GM21390 (cell line): ENCODE measurements at regions not wholly inside any gene's neighbourhood (a gene's known extent, or its start where the extent isn't known, plus 50 kb on each side); places are given as distances from the start of the nearest gene placed in this dataset.

Experiments used
- ATAC-seq: cut with Tn5 transposase; IDR thresholded peaks from one replicate; pipeline ENCODE4 v1.9.1; 2021; ENCODE audit not compliant: unreplicated experiment

- ATAC-seq = no peak
Measured at GRCh38 chr10:45180946-45181875, 134.2 kb downstream of the OR13A1 start.

- no peak for ATAC-seq
Measured at GRCh38 chr10:45183174-45183573, 132.2 kb downstream of the OR13A1 start.

GRCh38 chr10:45197816-45198485 is 117.5 kb downstream of the OR13A1 start:
- no peak for ATAC-seq

- ATAC-seq = no peak
Measured at GRCh38 chr10:45198486-45199204, 116.8 kb downstream of the OR13A1 start.

GRCh38 chr10:45199205-45199740 is 116.1 kb downstream of the OR13A1 start:
- ATAC-seq = no peak

- ATAC-seq = no peak
Measured at GRCh38 chr10:45201271-45201670, 114.1 kb downstream of the OR13A1 start.

GRCh38 chr10:45202242-45202641 is 113.2 kb downstream of the OR13A1 start:
- ATAC-seq = no peak

- ATAC-seq = no peak
Measured at GRCh38 chr10:45204954-45205775, 110.2 kb downstream of the OR13A1 start.

GRCh38 chr10:45209888-45210287 is 105.5 kb downstream of the OR13A1 start:
- no peak for ATAC-seq

GRCh38 chr10:45211576-45211975 is 103.8 kb downstream of the OR13A1 start:
- ATAC-seq = no peak

- no peak for ATAC-seq
Measured at GRCh38 chr10:45219416-45219815, 96.0 kb downstream of the OR13A1 start.

GRCh38 chr10:45220931-45221330 is 94.5 kb downstream of the OR13A1 start:
- ATAC-seq = no peak

GRCh38 chr10:45224219-45224841 is 91.1 kb downstream of the OR13A1 start:
- no peak for ATAC-seq

- no peak for ATAC-seq
Measured at GRCh38 chr10:45227042-45227441, 88.4 kb downstream of the OR13A1 start.

- ATAC-seq = no peak
Measured at GRCh38 chr10:45227456-45227855, 88.0 kb downstream of the OR13A1 start.

- no peak for ATAC-seq
Measured at GRCh38 chr10:45229823-45230222, 85.6 kb downstream of the OR13A1 start.

- peak; percentile 63 for ATAC-seq
Measured at GRCh38 chr10:45235260-45235769, 80.1 kb downstream of the OR13A1 start.

GRCh38 chr10:45235798-45236220 is 79.6 kb downstream of the OR13A1 start:
- no peak for ATAC-seq

GRCh38 chr10:45238896-45239295 is 76.5 kb downstream of the OR13A1 start:
- ATAC-seq = no peak

GRCh38 chr10:45239642-45240041 is 75.8 kb downstream of the OR13A1 start:
- no peak for ATAC-seq
